ENCODE measurements at regions not wholly inside any gene's neighbourhood (a gene's known extent, or its start where the extent isn't known, plus 50 kb on each side); places are given as distances from the start of the nearest gene placed in this dataset.

- no peak for DNase-seq (ENCODE audit: low read depth)
Observed at GRCh38 chr1:14498839-14499238, 99.6 kb upstream of the KAZN start.

- DNase-seq (ENCODE audit: low read depth), result no peak
Observed at GRCh38 chr1:14499312-14500040, 99.0 kb upstream of the KAZN start.

- DNase-seq (ENCODE audit: low read depth), result no peak
Observed at GRCh38 chr1:14500041-14500440, 98.4 kb upstream of the KAZN start.

GRCh38 chr1:14500912-14501311, 97.6 kb upstream of the KAZN start:
- no peak for DNase-seq (ENCODE audit: low read depth)

- no peak for DNase-seq (ENCODE audit: low read depth)
Observed at GRCh38 chr1:14504517-14504916, 94.0 kb upstream of the KAZN start.

GRCh38 chr1:14506471-14507255, 91.8 kb upstream of the KAZN start:
- no peak for DNase-seq (ENCODE audit: low read depth)

- no peak for DNase-seq (ENCODE audit: low read depth)
Observed at GRCh38 chr1:14507262-14507661, 91.2 kb upstream of the KAZN start.

- DNase-seq (ENCODE audit: low read depth), result no peak
Observed at GRCh38 chr1:14508613-14509012, 89.9 kb upstream of the KAZN start.

- no peak for DNase-seq (ENCODE audit: low read depth)
Observed at GRCh38 chr1:14511166-14511680, 87.3 kb upstream of the KAZN start.

GRCh38 chr1:14511796-14512585, 86.5 kb upstream of the KAZN start:
- no peak for DNase-seq (ENCODE audit: low read depth)

- no peak for DNase-seq (ENCODE audit: low read depth)
Observed at GRCh38 chr1:14513111-14513510, 85.4 kb upstream of the KAZN start.

GRCh38 chr1:14514739-14515138, 83.7 kb upstream of the KAZN start:
- no peak for DNase-seq (ENCODE audit: low read depth)

- DNase-seq (ENCODE audit: low read depth), result peak; percentile 49
Observed at GRCh38 chr1:14516974-14517840, 81.3 kb upstream of the KAZN start.

GRCh38 chr1:14517841-14518180, 80.7 kb upstream of the KAZN start:
- no peak for DNase-seq (ENCODE audit: low read depth)

GRCh38 chr1:14519976-14520375, 78.5 kb upstream of the KAZN start:
- DNase-seq (ENCODE audit: low read depth), result peak; percentile 11

GRCh38 chr1:14520514-14521163, 77.8 kb upstream of the KAZN start:
- no peak for DNase-seq (ENCODE audit: low read depth)

- DNase-seq (ENCODE audit: low read depth), result no peak
Observed at GRCh38 chr1:14521622-14522021, 76.9 kb upstream of the KAZN start.

- no peak for DNase-seq (ENCODE audit: low read depth)
Observed at GRCh38 chr1:14522077-14522925, 76.2 kb upstream of the KAZN start.

GRCh38 chr1:14522926-14523241, 75.6 kb upstream of the KAZN start:
- DNase-seq (ENCODE audit: low read depth), result peak; percentile 62
